HG02938 (cell line): ENCODE measurements at regions not wholly inside any gene's neighbourhood (a gene's known extent, or its start where the extent isn't known, plus 50 kb on each side); places are given as distances from the start of the nearest gene placed in this dataset.

Experiments used
- ATAC-seq: cut with Tn5 transposase; IDR thresholded peaks from one replicate; pipeline ENCODE4 v1.9.1; 2021; ENCODE audit warnings: mild to moderate bottlenecking, moderate library complexity; ENCODE audit not compliant: unreplicated experiment

- no peak for ATAC-seq
These were observed 227.5 kb downstream of the MTX2 start for GRCh38 chr2:176496761-176497160.

GRCh38 chr2:176500901-176501300 lies 231.7 kb downstream of the MTX2 start:
- ATAC-seq: no peak

- no peak for ATAC-seq
These were observed 232.4 kb downstream of the MTX2 start for GRCh38 chr2:176501617-176502016.

- no peak for ATAC-seq
These were observed 233.4 kb downstream of the MTX2 start for GRCh38 chr2:176502619-176503018.

GRCh38 chr2:176503776-176504175 lies 234.5 kb downstream of the MTX2 start:
- no peak for ATAC-seq

GRCh38 chr2:176504440-176504839 lies 235.2 kb downstream of the MTX2 start:
- ATAC-seq: no peak

- no peak for ATAC-seq
These were observed 238.5 kb downstream of the MTX2 start for GRCh38 chr2:176507786-176508185.

- ATAC-seq: peak; percentile 39
These were observed 239.1 kb downstream of the MTX2 start for GRCh38 chr2:176508374-176508773.

GRCh38 chr2:176508984-176509740 lies 239.9 kb downstream of the MTX2 start:
- peak; percentile 70 for ATAC-seq

GRCh38 chr2:176514276-176514675 lies 245.0 kb downstream of the MTX2 start:
- ATAC-seq: no peak

- no peak for ATAC-seq
These were observed 245.7 kb downstream of the MTX2 start for GRCh38 chr2:176514805-176515500.

GRCh38 chr2:176516051-176516602 lies 246.9 kb downstream of the MTX2 start:
- ATAC-seq: no peak

GRCh38 chr2:176518823-176519222 lies 249.6 kb downstream of the MTX2 start:
- ATAC-seq: no peak

- no peak for ATAC-seq
These were observed 252.8 kb downstream of the MTX2 start for GRCh38 chr2:176521878-176522670.

- no peak for ATAC-seq
These were observed 255.8 kb downstream of the MTX2 start for GRCh38 chr2:176525086-176525485.

GRCh38 chr2:176526995-176527901 lies 258.0 kb downstream of the MTX2 start:
- ATAC-seq: no peak

- no peak for ATAC-seq
These were observed 262.4 kb downstream of the MTX2 start for GRCh38 chr2:176531608-176532007.

- ATAC-seq: no peak
These were observed 264.4 kb downstream of the MTX2 start for GRCh38 chr2:176533505-176534193.

- ATAC-seq: no peak
These were observed 265.7 kb downstream of the MTX2 start for GRCh38 chr2:176534798-176535466.
